GM11168 (cell line): ENCODE measurements at regions not wholly inside any gene's neighbourhood (a gene's known extent, or its start where the extent isn't known, plus 50 kb on each side); places are given as distances from the start of the nearest gene placed in this dataset.

Source experiments
- in situ Hi-C: fragments of 300-500 bp; cut with MboI; formaldehyde crosslinking; loops from one replicate; pipeline ENCODE4 v1.12.0; 2022; ENCODE audit warnings: low sequenced_read_pairs; ENCODE audit not compliant: unreplicated experiment

DNA sequence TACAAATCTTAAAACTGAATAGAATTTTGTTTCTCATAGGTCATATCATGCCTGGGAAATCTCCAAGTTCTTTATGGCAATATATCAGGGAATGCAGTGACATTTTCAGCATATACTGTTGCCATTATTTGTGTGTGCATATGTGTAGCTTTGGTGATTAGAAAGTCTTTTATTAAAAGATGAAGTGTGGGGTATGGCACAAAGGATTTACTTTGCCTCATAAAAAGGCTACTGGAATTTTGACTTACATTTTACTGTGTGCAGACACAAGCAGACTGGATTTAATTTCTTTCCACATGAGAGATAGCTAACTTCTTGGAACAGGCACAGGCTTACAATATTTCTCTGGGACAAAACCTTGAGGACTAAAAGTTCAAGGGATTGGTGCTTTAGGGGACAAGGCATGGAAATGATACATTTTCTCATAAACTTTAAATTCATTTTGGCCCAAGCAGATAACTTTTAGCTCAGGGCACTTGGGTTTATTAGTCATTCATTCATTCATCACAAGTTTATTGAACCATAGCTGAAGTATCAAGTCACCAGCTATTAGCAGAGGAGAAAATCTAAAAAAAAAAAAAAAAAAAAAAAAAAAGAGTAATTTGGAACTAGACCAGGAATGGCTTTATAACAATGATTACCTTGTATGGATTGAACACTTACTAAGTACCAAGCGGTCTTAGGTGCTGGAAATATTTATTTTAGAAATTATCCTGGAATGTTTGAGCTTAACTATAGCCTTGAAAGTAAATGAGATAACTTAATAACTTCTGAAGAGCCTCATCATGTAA is 191.5 kb downstream of the SLIT2 start:
- in situ Hi-C loops: no loop called here

DNA sequence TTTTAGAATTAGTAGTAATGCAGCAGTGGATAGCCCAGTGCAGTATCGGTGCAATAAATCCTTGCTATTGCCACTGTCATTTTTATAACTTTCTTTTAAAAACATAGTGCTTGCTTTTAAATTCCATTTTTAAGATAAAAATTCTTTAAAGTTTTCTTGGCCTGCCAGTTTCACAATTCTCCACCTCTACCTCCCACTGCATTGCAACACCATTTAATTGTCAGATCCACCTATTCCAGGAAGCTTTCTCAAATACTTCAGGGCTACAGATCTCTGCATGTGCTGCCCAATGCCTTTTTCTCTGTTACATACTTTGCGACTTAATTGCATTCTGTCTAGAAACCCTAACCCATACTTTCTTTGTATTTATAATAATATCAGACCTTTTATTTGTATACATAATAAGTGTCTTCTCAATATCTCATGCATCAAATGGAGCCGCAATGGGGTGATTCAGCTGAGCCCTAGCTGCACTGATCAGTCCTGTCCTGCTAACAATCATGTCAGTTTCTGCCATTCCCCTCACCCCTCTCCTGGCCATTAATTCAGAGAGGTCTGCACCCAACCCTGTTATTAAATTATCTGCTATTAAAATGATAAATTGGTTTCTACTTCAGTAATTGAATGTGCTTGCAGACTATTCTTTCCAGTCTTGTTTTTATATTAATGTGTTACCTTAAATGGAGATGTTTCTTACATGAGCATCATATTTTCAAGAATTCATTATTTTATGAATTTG is 193.1 kb downstream of the SLIT2 start:
- in situ Hi-C loops: no loop called here

DNA sequence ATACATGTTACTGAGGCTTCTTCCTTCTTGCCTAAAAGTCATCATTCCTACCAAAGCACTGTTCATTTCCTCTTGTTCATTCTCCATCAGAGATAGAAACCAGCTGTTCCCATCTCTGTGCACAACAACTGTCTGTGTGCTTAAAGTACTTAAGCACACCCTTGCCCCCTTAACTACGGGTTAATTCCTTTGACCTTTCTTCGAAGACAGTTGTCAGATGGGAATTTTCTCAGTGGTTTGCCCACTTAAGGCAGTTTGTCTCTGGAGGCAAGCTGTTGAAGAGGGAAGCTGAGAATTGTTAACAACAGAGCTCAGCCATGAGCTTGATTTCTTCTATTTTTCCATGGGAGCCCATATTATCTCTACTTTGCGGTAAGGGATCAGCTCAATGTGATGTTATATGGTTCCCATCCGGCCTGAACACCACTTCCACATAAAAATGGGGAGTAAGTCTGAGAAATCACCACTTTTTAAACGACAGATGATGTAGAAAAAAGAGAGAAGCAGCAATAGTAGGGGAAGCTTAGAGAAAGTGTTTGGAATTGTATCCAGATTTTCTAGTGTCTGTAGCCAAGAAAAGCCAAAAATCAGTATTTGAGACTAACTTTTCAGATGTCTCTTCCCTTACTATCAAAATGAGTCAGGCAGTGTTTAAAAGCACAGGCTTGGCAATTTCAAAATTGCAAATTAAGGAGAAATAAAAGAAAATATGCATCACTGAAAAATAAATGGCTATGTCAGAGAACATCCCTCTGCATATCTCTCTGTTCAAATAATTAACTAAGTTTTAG is 194.4 kb downstream of the SLIT2 start:
- in situ Hi-C loops: no loop called here

DNA sequence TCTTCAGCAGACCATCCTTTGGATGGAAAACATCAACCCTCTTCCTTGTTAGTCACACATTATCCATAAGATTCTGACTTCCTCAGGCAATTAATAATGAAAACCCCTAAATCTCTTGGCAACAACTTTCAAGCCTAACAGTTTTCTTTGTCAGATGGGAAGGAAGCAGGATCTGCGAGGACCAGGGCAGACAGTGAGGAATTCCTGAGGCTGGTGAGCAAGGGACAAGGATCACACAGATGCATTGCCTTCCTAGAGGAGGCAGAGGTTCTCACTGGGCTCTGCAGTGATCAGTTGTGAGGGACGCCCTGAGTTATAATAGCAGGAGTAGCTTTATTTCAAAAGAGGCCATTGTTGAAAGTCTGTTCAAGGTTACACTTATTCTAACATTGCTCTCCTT is 195.4 kb downstream of the SLIT2 start:
- in situ Hi-C loops: no loop called here

DNA sequence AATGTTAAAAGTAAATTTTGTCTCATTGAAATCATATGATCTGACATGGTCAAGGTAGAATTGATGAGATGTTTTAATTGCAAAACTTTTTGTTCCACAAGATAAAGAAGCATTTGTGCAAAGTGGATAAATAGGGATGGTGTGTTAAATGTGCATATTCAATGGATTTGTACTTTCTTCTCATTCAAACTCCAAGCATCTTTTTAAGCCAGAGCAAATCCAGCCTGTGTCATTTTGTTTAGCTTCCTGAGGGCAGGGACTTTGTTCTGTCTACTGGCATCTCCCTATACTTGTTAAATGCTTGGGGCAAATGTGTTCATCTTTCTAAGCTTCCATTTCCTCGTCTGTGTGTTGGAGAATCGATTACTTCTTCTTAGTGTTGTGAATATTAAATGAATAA is 200.3 kb downstream of the SLIT2 start:
- in situ Hi-C loops: no loop called here

DNA sequence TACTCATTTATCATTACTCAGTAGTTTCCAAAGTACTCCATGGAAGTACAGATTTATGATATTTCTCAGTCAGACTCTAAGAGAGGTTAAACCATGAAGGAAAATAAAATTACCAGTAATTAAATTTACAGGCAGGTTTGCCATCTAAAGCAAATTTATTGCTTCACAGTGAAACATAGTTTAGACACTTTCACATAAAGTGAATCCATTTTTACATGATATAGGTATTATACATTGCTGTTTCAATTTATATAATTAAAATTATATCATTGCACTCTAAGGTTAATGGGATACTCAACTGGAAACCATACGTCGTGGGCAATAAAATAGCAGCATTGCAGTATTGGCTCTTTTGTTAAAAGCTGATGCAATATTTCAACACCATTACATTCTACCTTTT is 202.8 kb downstream of the SLIT2 start:
- in situ Hi-C loops: no loop called here

DNA sequence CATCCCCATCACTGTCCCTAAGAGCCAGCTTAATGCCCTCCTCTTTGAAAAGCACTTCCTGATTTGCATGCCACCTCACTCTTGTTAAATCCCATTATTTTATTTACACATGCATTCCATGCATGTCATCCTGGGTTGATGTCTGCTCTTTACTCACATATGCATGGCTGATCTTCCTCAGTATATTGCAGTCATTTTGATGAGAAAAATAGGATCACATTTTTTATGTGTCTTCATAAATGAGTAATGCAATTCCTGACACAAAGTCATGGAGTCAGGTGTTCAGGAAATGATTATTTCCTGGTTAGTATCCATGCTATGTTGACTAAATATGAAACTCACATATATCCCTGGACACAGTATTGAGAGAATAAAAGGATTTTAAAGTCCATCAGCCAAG is 204.7 kb downstream of the SLIT2 start:
- in situ Hi-C loops: no loop called here

DNA sequence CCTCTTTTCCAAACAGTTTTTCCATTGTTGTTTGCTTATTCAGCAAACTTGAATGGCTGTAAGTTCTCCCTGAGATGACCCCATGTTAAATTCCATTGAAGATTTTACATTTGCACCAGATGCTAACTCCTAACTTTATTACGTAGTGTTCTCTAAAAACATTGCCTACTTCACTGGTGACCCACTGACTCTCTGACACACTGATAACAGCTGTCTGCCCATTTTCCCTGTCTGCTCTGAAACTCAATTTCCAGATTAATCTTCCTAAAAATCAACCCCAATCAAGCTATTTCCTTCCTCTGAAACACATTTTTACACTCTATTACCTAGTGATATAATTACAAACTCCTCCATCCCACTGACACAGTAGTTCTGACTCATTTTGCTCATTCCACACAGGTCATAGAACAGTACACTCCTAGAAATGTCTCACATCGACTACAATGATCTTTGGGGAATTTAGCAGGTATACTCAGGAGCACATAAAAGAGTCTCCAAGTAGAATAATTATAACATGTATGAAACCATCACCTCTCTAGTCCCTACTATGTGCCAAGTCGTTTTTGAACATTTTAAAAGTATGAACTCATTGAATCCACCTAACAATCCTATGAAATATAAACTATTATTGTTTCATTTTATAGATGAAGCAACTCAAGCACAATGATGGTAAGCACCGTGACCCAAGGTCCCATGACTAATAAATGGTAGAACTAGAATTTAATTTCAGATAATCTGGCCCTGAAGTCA is 210.9 kb downstream of the SLIT2 start:
- in situ Hi-C loops: no loop called here

DNA sequence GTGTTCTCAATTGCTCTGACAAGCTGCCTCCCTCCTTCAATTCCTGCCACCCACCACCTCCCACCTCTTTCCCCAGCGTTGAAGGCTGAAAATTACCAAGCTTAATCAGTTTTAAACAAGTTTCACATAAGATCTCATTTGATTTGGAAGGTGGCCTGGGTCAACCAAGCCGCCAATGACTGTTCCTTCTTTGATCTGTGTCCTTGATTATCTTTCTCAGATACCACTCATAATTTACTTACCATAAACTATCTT is 211.4 kb downstream of the SLIT2 start:
- in situ Hi-C loops: no loop called here

DNA sequence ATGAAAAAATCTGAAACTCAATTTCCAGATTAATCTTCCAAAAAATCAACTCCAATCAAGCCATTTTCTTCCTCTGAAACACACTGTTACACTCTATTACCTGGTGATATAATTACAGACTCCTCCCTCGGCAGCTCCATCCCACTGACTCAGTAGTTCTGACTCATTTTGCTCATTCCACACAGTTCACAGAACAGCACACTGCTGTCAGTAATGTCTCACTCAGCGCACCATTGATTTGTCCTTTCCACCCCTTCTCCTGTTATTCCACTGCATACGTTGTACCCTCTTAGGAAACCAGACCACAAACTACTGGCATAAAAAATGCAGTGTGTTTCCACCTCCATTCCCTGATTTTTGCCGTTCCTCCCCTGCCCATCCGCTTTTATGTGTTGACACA is 212.7 kb downstream of the SLIT2 start:
- in situ Hi-C loops: no loop called here

DNA sequence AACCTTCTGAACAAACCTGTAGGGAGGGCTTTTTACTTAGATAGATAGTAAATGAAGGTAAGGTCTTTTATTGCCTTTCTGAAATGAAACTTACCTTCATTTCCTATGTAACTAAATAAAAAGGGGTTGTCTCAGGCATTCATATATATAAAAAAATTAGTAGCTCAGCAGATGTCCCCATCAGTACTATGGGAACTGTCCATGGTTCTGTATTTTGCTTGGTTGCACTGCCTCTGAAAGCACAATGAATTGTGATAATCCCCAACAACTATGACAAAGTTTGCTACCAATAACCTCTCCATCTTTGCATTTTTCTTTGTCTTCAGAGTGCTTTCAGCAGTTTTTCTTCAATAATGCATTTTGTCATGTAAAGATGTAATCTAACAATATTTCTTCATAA is 222.4 kb downstream of the SLIT2 start:
- in situ Hi-C loops: no loop called here

DNA sequence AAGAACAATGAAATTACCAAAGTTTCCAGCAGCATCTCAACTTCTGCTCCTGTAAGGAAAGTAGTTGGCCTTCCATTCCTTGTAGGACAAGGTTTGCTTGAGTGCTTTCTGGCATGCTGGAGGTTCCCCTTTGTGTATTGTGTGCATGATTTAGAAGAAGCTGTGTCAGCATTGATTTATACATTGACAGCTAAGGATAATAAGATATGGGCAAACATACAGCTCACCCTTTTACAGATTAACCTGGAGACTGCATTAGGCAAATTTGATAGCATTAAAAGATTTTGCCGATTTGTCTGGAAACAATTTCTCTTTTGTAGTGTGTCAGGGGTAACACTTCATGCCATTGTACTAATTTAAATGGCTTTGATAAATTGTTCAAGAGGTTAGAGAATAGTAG is 221.8 kb upstream of the PACRGL start:
- in situ Hi-C loops: no loop called here

DNA sequence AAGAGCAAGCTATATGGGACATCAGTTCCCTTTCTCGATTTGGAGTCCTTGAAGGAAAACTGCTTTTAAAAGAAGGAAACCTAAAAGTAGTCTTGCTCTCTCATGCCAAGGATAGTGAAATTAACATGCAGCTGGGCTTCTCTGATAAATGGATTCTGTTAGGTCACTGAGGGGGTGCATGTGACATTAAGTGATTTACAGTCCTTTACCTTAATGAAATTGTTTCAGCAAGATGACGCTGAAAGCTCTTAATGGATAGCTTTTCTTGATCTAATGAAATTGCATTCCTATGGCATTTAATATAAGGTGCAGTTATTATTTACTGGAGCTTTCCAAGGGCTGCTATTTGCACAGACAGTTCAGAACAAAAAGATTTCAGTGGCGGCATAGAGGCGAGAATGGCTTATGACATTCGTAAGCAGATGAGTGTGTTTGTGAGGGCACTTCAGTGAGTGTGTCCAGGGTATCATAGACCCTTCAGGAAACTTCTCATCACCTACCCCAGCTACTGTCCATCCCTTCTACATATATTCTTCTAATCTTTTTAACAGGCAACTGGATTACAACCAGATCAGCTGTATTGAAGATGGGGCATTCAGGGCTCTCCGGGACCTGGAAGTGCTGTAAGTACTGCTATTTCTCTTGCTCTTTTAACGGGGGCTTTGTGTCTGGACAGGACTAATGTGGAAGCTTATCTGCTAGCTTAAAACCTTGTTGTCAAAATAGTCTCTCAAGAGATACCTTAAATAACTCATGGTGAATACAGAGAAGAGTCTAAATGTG is 219.9 kb upstream of the PACRGL start:
- in situ Hi-C loops: no loop called here

DNA sequence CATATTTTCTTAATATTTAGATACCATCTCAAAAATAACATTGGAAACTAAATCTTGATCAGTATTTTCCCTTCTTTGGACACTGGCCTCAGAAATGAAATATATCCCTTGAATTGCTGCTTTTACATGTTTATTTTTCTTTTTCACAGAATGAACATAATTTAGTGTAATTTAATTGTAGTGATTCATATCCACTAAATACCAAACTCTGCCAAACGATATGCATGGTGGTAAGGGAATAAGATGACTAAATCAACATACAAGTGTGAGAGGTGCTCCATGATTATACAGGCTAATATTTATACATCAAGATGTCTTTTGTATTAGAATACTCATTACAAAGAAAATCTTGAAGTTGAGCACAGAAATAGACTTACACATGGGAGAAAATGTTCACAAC is 216.8 kb upstream of the PACRGL start:
- in situ Hi-C loops: no loop called here

DNA sequence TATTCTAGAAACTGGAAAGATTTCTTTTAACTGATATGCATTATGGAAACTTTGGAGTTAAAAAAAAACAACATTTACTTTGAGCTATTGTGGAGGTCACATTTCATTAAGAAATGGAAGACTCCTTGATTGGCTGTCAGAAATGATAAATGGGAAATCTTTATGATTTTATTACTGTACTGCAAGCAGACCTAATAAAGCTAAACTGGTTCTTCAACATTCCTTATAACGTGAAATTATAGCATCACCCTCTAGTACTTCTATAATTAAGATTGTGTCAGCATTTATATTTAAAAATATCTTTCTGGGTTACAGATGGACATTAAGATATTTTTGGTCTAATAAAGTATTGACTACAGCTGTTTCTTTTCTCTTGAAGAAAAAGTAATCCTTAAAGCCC is 213.8 kb upstream of the PACRGL start:
- in situ Hi-C loops: no loop called here

DNA sequence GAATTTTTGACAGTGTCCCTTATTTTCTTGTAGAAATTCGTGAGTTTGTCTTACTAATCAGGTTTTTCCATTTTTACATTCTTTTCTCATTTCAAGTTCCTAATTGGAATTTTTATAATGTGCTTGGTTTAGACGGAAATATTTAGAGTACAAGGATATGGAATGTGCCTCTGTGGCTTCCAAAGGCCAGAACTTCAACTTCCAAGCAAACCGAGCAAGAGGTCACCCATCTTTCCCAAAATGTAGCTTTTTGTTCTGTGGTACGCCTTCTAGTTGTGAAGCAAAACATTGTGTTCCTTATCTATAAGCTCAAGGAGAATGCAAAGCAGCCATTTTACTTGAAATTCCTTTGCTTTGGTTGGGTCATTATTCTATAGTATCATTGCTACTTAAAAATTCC is 212.8 kb upstream of the PACRGL start:
- in situ Hi-C loops: no loop called here

DNA sequence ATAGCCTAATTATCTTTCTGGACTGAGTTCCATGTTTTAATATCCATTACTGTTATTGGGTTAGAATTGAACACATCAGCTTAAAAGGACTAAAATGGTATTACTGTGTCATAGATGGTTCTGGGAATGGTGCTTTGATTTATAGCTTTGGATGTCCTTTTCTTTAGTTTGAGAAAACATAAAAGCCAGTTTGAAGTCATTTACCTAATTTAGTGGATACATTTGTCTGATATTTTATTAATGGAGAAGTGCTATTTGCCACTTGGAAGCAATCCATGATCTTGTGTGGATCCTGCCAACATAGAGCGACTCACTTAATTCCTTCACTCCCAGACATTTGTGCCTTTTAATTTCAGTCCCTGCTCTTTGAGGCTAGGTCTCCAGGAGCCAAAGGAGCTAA is 212.4 kb upstream of the PACRGL start:
- in situ Hi-C loops: no loop called here

DNA sequence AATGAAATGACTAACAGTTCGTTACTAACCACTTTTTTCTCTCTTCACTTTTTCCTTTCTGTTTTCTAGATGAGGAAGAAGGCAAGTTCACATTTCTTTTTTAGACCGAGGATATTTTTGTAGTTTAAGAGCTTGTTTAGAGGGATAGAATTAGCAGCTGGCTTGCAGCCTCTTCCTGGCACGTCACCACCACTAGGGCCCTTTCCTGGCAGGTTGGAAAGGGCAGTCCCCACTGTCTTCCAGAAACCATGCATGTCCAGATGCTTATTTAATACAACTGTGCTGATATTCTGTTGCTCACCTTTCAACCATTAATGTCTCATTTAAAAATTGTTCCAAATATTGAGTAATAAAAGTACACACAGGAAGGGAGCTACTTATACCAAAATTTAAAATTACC is 209.5 kb upstream of the PACRGL start:
- in situ Hi-C loops: no loop called here

DNA sequence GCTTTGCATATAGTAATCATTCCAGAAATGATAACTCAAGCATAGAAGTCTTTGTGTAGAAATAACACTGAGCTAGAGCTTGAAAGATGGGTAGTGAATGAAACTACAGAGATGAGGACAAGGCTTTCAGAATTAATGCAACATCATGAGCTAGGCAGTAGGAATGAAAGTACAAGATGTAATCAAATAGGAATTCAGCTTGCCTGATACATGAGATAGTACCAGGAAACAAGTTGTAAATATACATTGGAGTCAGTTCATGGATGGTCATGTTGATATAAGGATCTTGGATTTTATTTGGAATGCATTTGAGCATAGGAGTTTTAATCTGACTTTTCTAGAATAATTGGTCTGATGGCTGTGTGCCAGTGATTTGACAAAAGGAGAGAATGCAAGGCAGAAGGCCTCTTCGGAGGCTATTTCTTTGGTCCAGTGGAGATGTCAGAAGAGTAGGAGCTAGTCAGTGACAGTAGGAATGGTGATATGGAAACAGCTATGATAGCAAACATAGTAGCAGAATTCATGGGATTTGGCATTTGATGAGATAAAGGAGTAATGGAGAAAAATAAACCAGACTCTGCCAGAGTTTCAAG is 206.4 kb upstream of the PACRGL start:
- in situ Hi-C loops: no loop called here

DNA sequence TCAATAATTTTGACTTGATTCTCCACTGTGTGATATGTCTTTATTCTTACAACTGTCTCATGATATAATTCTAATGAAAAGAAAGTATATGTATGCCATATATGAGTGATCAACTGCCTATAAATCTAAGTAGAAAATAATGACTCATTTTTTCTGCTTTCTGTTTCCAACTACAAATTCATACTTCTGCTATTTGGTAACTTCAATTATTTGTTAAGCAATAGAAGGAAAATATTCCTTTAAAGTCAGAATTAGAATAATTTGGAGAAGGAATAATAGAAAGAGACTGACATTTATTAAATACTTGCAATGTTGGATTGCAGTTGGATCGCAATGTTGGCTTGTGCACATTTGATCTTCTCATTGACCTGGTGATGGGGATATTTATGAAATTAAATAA is 204.2 kb upstream of the PACRGL start:
- in situ Hi-C loops: no loop called here
